DND-41 (cell line): ENCODE measurements at regions not wholly inside any gene's neighbourhood (a gene's known extent, or its start where the extent isn't known, plus 50 kb on each side); places are given as distances from the start of the nearest gene placed in this dataset.

Source experiments
- ATAC-seq: fragments of 200-7000 bp; cut with Tn5 transposase; 3 replicates; pipeline ENCODE4 v1.9.1; 2021; ENCODE audit warnings: low read depth; ENCODE audit not compliant: insufficient read depth
- DNase-seq: peaks from one replicate; pipeline ENCODE4 v3.0.0-alpha.2; 2020
- H2AFZ ChIP-seq: 2 replicates; pipeline ENCODE4 v1.6.0; 2012; ENCODE audit warnings: low read depth, low read length
- H3K27ac ChIP-seq: 2 replicates; pipeline ENCODE4 v1.5.1; 2012; ENCODE audit warnings: low read length, inconsistent platforms
- H3K27me3 ChIP-seq: fragments of 200-600 bp; sonication (generic); 2 replicates; pipeline ENCODE4 v1.6.0; 2012; ENCODE audit warnings: low read length, mild to moderate bottlenecking, inconsistent platforms; ENCODE audit not compliant: insufficient read depth, poor library complexity
- H3K36me3 ChIP-seq: 2 replicates; pipeline ENCODE4 v1.5.1; 2012; ENCODE audit warnings: low read length, inconsistent platforms; ENCODE audit not compliant: insufficient read depth
- H3K4me1 ChIP-seq: 2 replicates; pipeline ENCODE4 v1.5.1; 2012; ENCODE audit warnings: mild to moderate bottlenecking, low read length; ENCODE audit not compliant: insufficient read depth
- H3K4me2 ChIP-seq: 2 replicates; pipeline ENCODE4 v1.6.0; 2012; ENCODE audit warnings: mild to moderate bottlenecking, moderate library complexity, low read length, inconsistent platforms; ENCODE audit not compliant: insufficient read depth
- H3K4me3 ChIP-seq, 2 experiments: fragments of 200-600 bp in 1 of 2; shearing (Covaris generic) in 1 of 2; 2 replicates each; pipeline ENCODE4 v1.5.1; 2012 to 2016; ENCODE audit warnings: inconsistent platforms in 2 of 2, low read length in 2 of 2, mild to moderate bottlenecking in 2 of 2, low read depth in 1 of 2, moderate library complexity in 1 of 2
- H3K79me2 ChIP-seq: 2 replicates; pipeline ENCODE4 v1.6.0; 2012; ENCODE audit warnings: low read length, inconsistent platforms; ENCODE audit not compliant: insufficient read depth
- H3K9ac ChIP-seq: 2 replicates; pipeline ENCODE4 v1.6.0; 2012; ENCODE audit warnings: low read depth, mild to moderate bottlenecking, inconsistent platforms, low read length, moderate library complexity
- H3K9me3 ChIP-seq: 2 replicates; pipeline ENCODE4 v1.5.1; 2012; ENCODE audit warnings: low read length, moderate library complexity, mild to moderate bottlenecking, inconsistent platforms; ENCODE audit not compliant: insufficient read depth, severe bottlenecking
- H4K20me1 ChIP-seq: 2 replicates; pipeline ENCODE4 v1.6.0; 2012; ENCODE audit warnings: low read length; ENCODE audit not compliant: insufficient read depth
- EZH2 ChIP-seq: IDR thresholded peaks from 3 replicates; pipeline ENCODE4 v1.6.1; 2012; ENCODE audit warnings: borderline replicate concordance, low read depth, mild to moderate bottlenecking, moderate library complexity, low read length, inconsistent platforms; ENCODE audit not compliant: severe bottlenecking
- TF ChIP-seq, protein P1 (sequence below): IDR thresholded peaks from 2 replicates; pipeline ENCODE4 v1.5.1; 2012; ENCODE audit warnings: borderline replicate concordance, low read length, moderate library complexity, mild to moderate bottlenecking; ENCODE audit not compliant: poor library complexity, severe bottlenecking; ENCODE audit errors: extremely low read depth

- ATAC-seq, result no peak
- no peaks in the 10 kb centered on the region for H3K36me3 ChIP-seq
- no peak overlapping the region for H3K9ac ChIP-seq
- no peaks in the 10 kb centered on the region for H3K9me3 ChIP-seq
- no peak overlapping the region for H3K4me3 ChIP-seq
- no peak overlapping the region for H3K27ac ChIP-seq
- H3K27me3 ChIP-seq, result no peaks in the 10 kb centered on the region
- H3K4me1 ChIP-seq, result no peaks in the 10 kb centered on the region
- no peak overlapping the region for H3K4me2 ChIP-seq
- H2AFZ ChIP-seq, result no peak overlapping the region
- no peak for TF ChIP-seq EZH2
- TF ChIP-seq, protein P1, sequence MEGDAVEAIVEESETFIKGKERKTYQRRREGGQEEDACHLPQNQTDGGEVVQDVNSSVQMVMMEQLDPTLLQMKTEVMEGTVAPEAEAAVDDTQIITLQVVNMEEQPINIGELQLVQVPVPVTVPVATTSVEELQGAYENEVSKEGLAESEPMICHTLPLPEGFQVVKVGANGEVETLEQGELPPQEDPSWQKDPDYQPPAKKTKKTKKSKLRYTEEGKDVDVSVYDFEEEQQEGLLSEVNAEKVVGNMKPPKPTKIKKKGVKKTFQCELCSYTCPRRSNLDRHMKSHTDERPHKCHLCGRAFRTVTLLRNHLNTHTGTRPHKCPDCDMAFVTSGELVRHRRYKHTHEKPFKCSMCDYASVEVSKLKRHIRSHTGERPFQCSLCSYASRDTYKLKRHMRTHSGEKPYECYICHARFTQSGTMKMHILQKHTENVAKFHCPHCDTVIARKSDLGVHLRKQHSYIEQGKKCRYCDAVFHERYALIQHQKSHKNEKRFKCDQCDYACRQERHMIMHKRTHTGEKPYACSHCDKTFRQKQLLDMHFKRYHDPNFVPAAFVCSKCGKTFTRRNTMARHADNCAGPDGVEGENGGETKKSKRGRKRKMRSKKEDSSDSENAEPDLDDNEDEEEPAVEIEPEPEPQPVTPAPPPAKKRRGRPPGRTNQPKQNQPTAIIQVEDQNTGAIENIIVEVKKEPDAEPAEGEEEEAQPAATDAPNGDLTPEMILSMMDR, result no peak
- H4K20me1 ChIP-seq, result no peaks in the 10 kb centered on the region
- no peaks in the 10 kb centered on the region for H3K79me2 ChIP-seq
- DNase-seq, result no peak
These were observed 215.3 kb upstream of the FOXD3 start for GRCh38 chr1:63107066-63107465.

GRCh38 chr1:63108206-63108605, 214.2 kb upstream of the FOXD3 start:
- no peaks in the 10 kb centered on the region for H3K79me2 ChIP-seq
- H3K36me3 ChIP-seq, result no peaks in the 10 kb centered on the region
- no peak overlapping the region for H3K4me2 ChIP-seq
- H2AFZ ChIP-seq, result no peak overlapping the region
- no peak overlapping the region for H3K4me3 ChIP-seq
- peaks cover 3% of the 10 kb centered on the region for H3K27me3 ChIP-seq
- no peak for DNase-seq
- H3K9ac ChIP-seq, result no peak overlapping the region
- TF ChIP-seq EZH2, result no peak
- TF ChIP-seq, protein P1, result no peak
- H3K4me1 ChIP-seq, result no peaks in the 10 kb centered on the region
- no peaks in the 10 kb centered on the region for H4K20me1 ChIP-seq
- no peaks in the 10 kb centered on the region for H3K9me3 ChIP-seq
- no peak overlapping the region for H3K27ac ChIP-seq
- no peak for ATAC-seq

DNA sequence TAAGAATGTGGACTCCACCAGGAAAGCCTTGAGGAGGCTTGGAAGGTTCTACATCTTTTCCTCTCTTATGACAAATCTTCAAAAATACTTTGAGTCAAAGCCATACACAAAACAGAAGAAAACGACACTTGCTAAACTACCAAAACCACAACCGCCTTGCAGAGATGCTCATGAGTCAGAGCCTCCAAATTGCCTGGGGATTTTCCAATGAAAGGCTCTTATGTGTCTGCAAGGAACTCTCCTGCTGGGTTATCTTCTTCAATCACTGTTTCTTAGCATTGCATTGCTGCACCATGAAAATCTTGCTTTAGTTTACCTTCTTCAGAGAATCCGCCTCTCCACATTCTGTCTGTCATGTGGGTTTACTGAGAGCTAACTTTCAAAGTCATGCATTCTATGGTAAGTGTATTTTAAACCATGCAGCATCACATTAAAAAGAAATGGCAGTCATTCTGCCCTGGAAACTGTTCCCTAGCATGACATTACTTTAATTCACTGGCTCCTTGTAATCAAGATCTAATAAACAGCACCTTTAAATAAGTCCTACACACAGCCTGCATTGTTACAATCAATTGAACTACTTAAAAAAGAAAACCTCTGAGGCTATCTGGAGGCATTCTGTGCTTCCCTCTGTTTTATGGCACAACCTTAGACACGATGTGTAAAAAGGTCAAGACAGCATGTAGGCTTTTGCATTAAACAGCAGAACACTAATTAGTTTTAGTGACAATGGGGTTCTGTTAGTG, 210.0 kb upstream of the FOXD3 start:
- ATAC-seq (no peak), DNase-seq (no peak)
- Histone ChIP-seq H3K27ac (no peak overlapping the region), H3K9me3 (no peaks in the 10 kb centered on the region), H3K9ac (no peak overlapping the region), H3K4me2 (no peak overlapping the region), H4K20me1 (no peaks in the 10 kb centered on the region), H2AFZ (no peak overlapping the region), H3K36me3 (no peaks in the 10 kb centered on the region), H3K4me3 (no peak overlapping the region), H3K4me1 (no peaks in the 10 kb centered on the region), H3K27me3 (peaks cover 3% of the 10 kb centered on the region), H3K79me2 (no peaks in the 10 kb centered on the region)
- TF ChIP-seq, protein P1, result no peak
- no peak for TF ChIP-seq EZH2

GRCh38 chr1:63115527-63115926, 206.8 kb upstream of the FOXD3 start:
- ATAC-seq, result no peak
- TF ChIP-seq EZH2, result no peak
- TF ChIP-seq, protein P1, result no peak
- no peaks in the 10 kb centered on the region for H3K9me3 ChIP-seq

More at GRCh38 chr1:63115527-63115926, 206.8 kb upstream of the FOXD3 start:
- H3K4me1 ChIP-seq, result no peaks in the 10 kb centered on the region
- H4K20me1 ChIP-seq, result no peaks in the 10 kb centered on the region
- H3K9ac ChIP-seq, result no peak overlapping the region
- H3K79me2 ChIP-seq, result no peaks in the 10 kb centered on the region
- peaks cover 3% of the 10 kb centered on the region for H3K27me3 ChIP-seq
- no peak overlapping the region for H3K4me2 ChIP-seq
- H3K27ac ChIP-seq, result no peak overlapping the region
- no peaks in the 10 kb centered on the region for H3K36me3 ChIP-seq
- DNase-seq, result no peak
- H2AFZ ChIP-seq, result no peak overlapping the region
- H3K4me3 ChIP-seq, result no peak overlapping the region
